GM03348 (cell line): ENCODE measurements at regions not wholly inside any gene's neighbourhood (a gene's known extent, or its start where the extent isn't known, plus 50 kb on each side); places are given as distances from the start of the nearest gene placed in this dataset.
"Not testable (repeated sequence)": the region's sequence is repeated elsewhere in the genome, so short reads cannot be mapped to it uniquely, and the experiment has no call there.

Experiments
- DNase-seq: peaks from one replicate; pipeline ENCODE4 v3.0.0; 2012; ENCODE audit warnings: low spot score

- DNase-seq = no peak
Observed at GRCh38 chr7:10471280-10472058, 502.2 kb upstream of the PHF14 start.

GRCh38 chr7:10472115-10472514 is 501.6 kb upstream of the PHF14 start:
- DNase-seq = no peak

DNA sequence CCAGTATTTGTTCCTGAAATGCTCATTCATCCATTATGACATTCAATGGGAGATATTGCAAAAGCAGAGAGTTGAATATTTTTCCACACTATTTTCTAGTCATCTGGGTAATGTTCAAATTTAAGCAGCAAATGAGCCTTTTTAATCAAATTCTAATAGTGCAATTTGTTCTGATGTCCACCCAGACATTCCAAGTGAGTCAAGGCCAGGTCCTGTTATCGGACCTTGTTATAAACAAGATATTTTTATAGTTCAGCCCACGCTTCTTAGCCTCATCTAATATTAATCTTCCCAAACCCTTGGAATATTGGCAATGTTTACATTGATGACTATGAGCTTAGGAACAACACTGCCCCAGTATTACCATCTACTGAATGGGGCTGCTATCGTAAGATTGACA is 500.1 kb upstream of the PHF14 start:
- DNase-seq = no peak

GRCh38 chr7:10474048-10474447 is 499.6 kb upstream of the PHF14 start:
- no peak for DNase-seq

DNA sequence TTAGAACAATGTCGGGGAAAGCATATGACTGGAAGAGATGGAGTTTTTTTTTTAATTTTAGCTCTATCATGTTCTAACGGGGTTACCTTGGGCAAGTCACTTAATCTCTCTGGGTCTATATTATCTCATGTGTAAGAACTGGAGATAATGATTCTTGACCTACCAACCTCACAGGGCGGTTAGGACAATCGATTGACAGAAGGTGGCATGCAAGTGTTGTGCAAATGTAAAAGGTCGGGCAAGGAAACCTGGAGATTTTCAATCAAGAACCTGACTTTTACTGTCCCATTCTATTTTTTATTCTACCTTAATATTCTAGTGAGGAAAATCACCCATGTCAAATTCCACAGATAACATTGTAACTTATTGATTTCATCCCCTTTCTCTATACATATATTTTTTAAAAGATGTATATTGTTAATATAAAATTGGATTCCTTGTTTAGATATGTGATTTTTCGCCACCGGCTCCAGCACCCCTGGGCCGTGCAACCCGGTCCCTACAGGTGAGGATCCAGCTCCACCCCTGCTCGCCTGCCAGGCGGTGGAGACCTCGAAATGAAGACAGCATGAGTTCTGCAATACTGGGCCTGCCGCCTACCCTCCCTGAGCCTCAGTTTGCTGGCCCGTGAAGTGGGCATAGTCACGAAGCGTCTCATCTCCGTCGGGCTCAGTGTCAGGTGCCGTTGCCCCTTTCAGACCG is 497.6 kb upstream of the PHF14 start:
- DNase-seq = no peak

- DNase-seq = no peak
Observed at GRCh38 chr7:10476642-10477041, 497.0 kb upstream of the PHF14 start.

DNA sequence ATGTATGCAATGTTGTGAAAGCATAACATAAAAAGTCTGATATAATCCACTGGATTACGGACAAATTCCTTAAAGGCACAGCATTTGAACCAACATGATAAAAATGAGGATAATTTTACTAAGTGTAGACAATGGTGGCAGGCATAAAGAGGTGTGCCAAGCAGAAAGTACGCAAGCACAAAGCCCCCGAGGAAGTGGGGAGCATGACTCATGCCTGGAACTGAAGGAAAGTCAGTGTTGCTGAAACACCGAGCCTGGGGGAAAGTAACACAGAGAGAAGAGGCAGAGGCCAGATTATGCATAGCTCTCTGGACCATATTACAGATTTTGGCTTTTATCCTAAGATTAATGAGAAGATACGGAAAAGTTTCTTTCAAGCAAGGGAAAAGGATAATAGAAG is 490.0 kb upstream of the PHF14 start:
- DNase-seq = no peak

- DNase-seq = no peak
Observed at GRCh38 chr7:10484767-10485166, 488.9 kb upstream of the PHF14 start.

DNA sequence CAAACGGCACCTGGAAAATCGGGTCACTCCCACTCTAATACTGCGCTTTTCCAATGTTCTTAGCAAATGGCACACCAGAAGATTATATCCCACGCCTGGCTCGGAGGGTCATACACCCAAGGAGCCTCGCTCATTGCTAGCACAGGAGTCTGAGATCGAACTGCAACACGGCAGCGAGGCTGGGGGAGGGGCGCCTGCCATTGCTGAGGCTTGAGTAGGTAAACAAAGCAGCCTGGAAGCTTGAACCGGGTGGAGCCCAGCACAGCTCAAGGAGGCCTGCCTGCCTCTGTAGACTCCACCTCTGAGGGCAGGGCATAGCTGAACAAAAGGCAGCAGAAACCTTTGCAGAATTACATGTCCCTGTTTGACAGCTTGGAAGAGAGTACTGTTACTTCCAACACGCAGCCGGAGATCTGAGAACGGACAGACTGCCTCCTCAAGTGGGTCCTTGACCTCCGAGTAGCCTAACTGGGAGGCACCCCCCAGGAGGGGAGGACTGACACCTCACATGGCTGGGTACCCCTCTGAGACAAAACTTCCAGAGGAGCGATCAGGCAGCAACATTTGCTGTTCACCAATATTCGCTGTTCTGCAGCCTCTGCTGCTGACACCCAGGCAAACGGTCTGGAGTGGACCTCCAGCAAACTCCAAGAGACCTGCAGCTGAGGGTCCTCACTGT is 472.3 kb upstream of the PHF14 start:
- not testable (repeated sequence) for DNase-seq

DNA sequence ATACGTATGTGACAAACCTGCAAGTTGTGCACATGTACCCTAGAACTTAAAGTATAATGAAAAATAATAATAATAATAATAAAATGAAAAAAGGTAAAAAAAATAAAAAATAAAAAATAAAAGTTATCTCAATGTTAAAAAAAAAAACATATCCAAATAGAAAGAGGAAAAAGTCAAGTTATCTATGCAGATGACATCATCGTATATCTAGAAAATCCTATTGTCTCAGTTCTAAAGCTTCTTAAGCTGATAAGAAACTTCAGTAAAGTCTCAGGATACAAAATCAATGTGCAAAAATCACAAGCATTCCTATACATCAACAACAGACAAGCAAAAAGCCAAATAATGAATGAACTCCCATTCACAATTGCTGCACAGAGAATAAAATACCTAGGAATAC is 466.6 kb upstream of the PHF14 start:
- DNase-seq = no peak

DNA sequence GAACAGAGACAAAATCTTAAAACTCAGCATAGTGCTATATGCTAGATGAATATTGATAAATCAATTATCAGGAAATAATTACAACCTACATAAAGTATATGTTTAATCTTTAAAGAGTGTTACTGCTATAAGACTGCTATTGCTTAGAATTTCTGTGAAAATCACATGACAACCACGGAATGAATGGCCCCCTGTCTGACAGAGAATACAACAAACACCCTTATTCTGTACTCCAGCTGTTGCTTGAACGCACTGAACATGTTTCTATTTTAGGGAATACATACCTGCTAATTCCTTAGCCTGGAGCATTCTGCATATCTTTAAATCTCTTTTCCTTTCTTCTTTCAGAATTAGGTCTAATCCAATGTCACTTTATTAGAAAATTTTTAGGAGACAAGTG is 452.4 kb upstream of the PHF14 start:
- no peak for DNase-seq

GRCh38 chr7:10533429-10533828 is 440.2 kb upstream of the PHF14 start:
- DNase-seq = not testable (repeated sequence)

DNA sequence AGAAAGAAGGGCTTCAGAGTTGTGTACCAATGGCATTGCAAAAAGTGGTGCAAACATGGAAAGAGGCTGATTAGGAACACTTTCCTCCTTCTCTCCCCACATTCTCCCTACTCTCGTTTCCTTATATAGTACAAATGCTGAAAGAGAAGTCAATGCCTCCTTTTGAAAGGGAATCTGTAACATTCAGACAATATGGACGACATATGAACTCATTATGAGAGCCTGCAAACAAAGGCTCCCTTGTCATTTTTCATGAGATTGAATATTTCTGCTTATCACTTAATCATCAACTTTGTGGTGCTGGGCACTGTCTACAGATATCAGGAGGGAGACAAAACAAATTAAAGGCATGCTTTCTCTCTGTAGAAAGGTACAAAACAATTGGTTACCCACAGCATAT is 437.1 kb upstream of the PHF14 start:
- no peak for DNase-seq

DNA sequence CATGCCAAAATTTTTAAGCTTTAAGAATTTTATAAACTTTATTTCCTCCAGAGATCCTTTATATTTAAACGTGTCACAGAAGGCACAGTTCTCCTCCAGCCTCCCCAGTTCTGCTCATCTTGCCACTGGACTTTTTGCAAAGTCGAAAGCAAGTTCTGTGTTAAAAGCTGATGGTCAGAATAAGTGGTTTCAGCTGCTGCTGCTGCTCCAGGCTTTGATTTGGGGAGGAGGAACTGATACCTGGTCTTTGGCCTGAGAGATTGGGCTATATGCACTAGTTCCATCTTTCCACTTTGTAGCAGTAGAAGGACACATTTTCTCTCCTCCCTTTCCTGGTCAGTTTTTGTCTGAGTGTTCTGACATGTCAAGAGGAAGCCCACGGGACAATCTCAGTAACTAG is 435.9 kb upstream of the PHF14 start:
- no peak for DNase-seq

DNA sequence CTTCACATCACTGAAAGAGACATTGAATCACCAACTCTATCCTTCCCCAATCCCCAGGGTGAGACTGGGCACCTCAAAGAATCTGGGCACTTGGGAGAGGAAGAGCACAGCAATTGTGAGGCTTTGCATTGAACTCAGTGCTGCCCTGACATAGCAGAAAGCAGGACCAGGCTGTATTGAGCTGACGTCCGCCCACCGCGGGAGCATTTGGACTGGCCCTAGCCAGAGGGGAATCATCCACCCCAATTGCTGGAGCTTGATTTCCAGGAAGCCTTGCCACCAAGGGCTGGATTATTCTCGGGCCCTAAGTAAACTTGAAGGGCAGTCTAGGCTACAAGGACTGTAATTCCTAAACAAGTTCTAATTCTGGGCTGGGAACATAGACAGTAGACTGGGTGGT is 416.3 kb upstream of the PHF14 start:
- DNase-seq = no peak

GRCh38 chr7:10560497-10560896 is 413.2 kb upstream of the PHF14 start:
- no peak for DNase-seq

GRCh38 chr7:10568891-10569290 is 404.8 kb upstream of the PHF14 start:
- DNase-seq = no peak

DNA sequence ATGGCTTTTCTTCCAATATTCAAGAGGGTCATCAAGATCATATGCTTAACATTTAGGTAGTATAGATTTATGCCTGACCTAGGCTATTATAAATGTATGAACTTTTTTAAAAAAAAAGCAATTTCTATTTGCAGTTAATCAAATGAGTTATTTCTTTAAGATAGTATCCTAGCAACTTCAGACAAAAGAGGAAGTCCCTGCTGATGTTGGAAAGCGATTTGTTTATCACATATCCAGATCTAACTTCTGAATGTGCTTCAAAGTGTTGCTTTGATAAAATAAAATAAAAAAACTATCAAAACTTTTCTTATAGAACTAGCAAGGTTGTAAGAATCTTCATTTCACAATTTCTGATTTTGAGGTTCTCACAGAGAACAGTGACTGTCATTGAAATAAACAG is 401.9 kb upstream of the PHF14 start:
- no peak for DNase-seq

DNA sequence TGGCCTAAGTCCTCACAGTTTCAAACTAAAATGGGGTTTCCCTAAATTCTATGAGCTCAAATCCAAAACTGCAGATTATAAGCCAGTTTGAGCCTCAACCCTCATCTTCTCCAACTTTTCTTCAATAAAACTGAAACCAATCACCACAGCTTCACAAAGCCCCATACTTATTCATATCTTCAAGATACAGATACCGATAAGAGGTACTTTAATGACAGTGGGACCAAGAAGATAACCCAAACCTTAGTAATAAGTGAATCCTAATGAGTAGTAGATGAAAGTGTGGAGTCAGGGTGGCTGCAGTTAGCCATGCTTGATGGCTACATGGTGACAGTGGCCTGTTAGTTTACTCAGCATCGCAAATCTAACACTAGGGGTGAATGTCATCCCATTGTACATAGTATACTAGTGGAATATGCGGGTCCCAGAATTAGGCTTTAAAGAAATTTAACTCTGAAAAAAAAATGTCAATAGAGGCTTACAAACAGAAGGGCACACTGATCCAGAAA is 395.8 kb upstream of the PHF14 start:
- no peak for DNase-seq

DNA sequence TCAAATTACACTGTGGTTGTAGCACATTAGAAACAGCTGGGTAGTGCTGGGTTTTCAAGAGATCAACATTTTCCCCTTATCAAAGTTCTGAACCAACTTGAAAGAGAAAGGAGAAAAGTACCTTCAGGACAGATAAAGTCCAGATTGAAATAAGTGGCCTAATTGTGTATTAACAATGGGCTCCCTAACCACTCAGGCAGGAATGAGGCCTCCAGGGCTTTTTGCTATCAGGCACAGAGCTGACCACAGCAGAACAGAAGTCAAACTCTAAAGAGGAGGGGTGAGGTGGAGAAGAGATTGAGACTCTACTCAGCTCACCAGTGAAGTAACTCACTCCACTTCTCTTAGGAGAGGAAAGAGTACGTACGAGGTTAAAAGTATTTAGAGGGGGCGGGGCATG is 394.1 kb upstream of the PHF14 start:
- DNase-seq = no peak

DNA sequence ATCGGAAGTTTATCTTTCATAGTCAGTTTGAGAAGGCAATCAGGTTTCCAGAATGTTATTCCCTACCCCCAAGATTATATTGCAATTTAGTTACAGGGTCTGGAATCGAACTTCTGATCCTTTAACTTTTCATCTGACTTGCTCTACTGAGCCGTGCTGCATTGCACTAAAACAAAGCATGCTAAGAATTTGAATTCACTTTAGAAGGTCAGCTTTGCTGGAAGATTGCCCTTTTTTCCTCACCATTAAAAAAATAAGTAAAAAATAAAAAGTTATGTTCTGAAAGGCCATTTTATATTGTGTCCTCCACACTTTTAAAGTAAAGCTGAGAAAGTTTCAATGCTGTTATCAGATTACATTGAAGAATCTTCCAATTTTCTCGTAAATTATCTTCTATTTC is 388.8 kb upstream of the PHF14 start:
- DNase-seq = no peak

GRCh38 chr7:10588084-10588483 is 385.6 kb upstream of the PHF14 start:
- DNase-seq = no peak

GRCh38 chr7:10592604-10593003 is 381.1 kb upstream of the PHF14 start:
- no peak for DNase-seq
